Epithelial cell of esophagus (primary cell): ENCODE measurements at regions not wholly inside any gene's neighbourhood (a gene's known extent, or its start where the extent isn't known, plus 50 kb on each side); places are given as distances from the start of the nearest gene placed in this dataset.

Experiments used
- DNase-seq: peaks from one replicate; pipeline ENCODE4 v3.0.0; 2010; ENCODE audit warnings: low read depth
- H3K4me3 ChIP-seq: 2 replicates; pipeline ENCODE4 v1.5.1; 2011; ENCODE audit warnings: mild to moderate bottlenecking, low read length, control low read depth
- CTCF ChIP-seq: IDR thresholded peaks from 2 replicates; pipeline ENCODE4 v1.5.1; 2011; ENCODE audit warnings: low read depth, mild to moderate bottlenecking, low read length, control low read depth, inconsistent platforms; ENCODE audit not compliant: insufficient read depth; ENCODE audit errors: missing control alignments

DNA sequence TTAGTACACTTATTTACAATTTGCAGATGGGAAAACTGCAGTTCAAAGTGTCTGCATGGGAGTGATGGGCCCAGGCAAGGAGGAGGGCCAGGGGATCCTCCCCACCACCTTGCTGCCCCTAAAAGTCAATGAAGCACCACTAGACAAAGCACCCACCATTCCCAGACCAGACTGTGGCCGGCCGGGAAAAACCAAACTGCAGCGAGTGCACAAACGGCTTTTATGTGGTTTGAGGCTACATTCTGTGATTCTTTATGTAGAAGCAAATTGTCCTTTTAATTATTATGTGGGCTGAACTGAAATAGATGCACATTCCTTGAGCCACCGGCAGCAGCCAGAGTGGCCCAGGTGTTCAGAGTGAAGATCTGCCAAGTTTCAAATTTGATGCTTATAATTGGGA, 585.3 kb upstream of the KLF4 start:
- H3K4me3 ChIP-seq: no peak overlapping the region
- no peak for DNase-seq
- TF ChIP-seq CTCF: no peak

DNA sequence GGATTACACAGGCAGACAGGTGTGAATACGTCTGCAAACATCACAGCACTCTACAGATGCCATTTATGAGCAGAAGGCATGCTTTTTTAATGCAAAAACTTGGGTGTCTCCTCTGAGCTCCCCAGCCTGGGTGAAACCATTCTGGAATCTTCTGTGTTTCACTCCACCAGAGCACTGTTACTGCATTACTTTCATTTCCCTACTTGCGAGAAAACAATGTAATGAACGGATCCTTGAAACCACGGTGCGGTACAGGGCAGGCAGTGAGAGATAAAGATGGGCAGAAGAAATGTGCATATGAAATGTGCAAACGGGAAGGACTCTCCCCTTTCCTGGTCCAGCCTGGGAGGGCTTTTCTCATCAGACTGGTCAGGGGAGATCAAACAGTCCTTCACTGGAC, 584.3 kb upstream of the KLF4 start:
- no peak overlapping the region for H3K4me3 ChIP-seq
- no peak for DNase-seq
- TF ChIP-seq CTCF: no peak

GRCh38 chr9:108072740-108073139, 583.2 kb upstream of the KLF4 start:
- DNase-seq: no peak
- H3K4me3 ChIP-seq: no peak overlapping the region
- TF ChIP-seq CTCF: no peak

DNA sequence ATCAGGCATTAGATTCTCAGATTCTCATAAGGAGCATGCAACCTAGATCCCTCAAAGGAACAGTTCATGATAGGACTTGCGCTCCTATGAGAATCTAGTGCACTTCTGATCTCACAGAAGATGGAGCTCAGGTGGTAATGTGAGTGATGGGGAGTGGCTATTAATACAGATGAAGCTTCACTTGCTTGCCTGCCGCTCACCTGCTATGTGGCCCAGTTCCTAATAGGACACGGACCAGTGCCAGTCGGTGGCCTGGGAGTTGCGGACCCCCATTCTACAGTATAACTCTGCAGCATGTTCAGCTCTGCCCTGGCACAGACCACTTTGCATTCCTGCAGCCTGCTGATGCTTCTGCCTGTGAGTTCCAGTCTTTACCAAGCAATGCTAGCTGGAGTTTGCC, 581.3 kb upstream of the KLF4 start:
- no peak overlapping the region for H3K4me3 ChIP-seq
- DNase-seq: no peak
- TF ChIP-seq CTCF: no peak

DNA sequence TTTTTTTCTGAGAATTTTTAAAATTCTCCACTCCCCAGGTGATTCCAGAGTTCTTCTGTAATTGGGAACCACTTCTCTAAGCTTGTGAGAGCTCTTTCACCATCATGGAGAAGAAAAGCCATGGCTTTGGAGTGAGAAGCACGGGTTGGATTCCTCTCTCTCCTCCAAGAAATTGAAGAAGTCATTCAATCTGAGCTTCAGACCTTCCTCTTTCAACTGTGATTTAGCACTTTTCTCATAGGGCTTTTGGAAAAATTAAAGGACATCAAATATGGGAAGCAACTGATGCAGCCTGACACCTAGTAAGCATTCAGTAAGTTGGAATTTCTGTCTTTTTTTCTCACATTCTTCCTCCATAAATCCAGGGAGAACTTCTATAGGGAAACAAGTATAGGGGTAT, 580.4 kb upstream of the KLF4 start:
- no peak for DNase-seq
- no peak overlapping the region for H3K4me3 ChIP-seq
- no peak for TF ChIP-seq CTCF

DNA sequence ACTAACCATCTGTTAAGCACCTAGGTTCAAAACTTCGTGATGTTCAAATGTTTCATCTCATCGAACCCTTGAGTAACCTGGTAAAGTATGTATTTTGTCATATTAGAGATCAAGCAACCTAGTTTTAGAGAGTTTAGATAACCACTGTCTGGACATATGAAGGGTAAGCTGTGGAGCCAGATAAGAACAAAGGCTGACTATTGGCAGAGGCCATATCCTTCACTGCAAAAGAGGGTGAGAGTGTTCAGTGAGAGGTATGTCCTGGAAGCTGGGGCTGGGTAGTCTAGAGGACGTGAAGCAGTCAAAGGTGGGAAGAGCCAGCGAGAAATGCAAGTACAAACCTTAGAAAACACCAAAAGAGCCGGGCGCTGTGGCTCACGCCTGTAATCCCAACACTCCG, 573.1 kb upstream of the KLF4 start:
- no peak for DNase-seq
- no peak overlapping the region for H3K4me3 ChIP-seq
- TF ChIP-seq CTCF: no peak

- no peak for DNase-seq
- no peak for TF ChIP-seq CTCF
- no peak overlapping the region for H3K4me3 ChIP-seq
Observed at GRCh38 chr9:108060175-108060574, 570.6 kb upstream of the KLF4 start.
